Prostate gland (tissue), 2 donors: ENCODE measurements at regions not wholly inside any gene's neighbourhood (a gene's known extent, or its start where the extent isn't known, plus 50 kb on each side); places are given as distances from the start of the nearest gene placed in this dataset.

Source experiments
- DNase-seq: peaks from one replicate; pipeline ENCODE4 v3.0.0-alpha.2; 2019; ENCODE audit warnings: low spot score
- H3K27ac ChIP-seq, 2 donors: fragments of 200-600 bp; sonication (generic); 2 replicates each; pipeline ENCODE4 v1.5.1; 2017 to 2019
- H3K27me3 ChIP-seq: fragments of 200-600 bp; sonication (generic); replicated peaks from 2 replicates; pipeline ENCODE4 v1.5.1; 2019; ENCODE audit not compliant: insufficient read depth
- H3K36me3 ChIP-seq, 2 donors: fragments of 200-600 bp; sonication (generic); 1 replicate in 1 of 2; 2 replicates in 1 of 2; pipeline versions ENCODE4 v1.5.1 to v1.8.1; 2017 to 2019
- H3K4me1 ChIP-seq: fragments of 200-600 bp; sonication (generic); replicated peaks from 2 replicates; pipeline ENCODE4 v1.5.1; 2019
- H3K4me3 ChIP-seq, 2 donors: fragments of 200-600 bp; sonication (generic); 2 replicates each; pipeline ENCODE4 v1.5.1; 2017 to 2019
- H3K9me3 ChIP-seq: fragments of 200-600 bp; sonication (generic); 2 replicates; pipeline ENCODE4 v1.5.1; 2017
- POLR2A ChIP-seq: fragments of 450-650 bp; IDR thresholded peaks from one replicate; pipeline ENCODE4 v1.6.1; 2016; ENCODE audit warnings: antibody characterized with exemption, mild to moderate bottlenecking
- POLR2AphosphoS5 ChIP-seq: sonication (generic); formaldehyde crosslinking; IDR thresholded peaks from one replicate; pipeline ENCODE4 v1.6.1; 2017; ENCODE audit warnings: antibody characterized with exemption
- WGBS: methylation state at CpG from one replicate; pipeline ENCODE4 v1.1.5; 2018; 5-methylcytosine and 5-hydroxymethylcytosine counted together
- intact Hi-C: fragments of 100-400 bp; cut with DNase I; formaldehyde crosslinking; loops from one replicate; pipeline ENCODE4 v1.14.2; 2022
- TF ChIP-seq, protein P1 (sequence below), 4 experiments: fragments of 200-600 bp in 2 of 4; fragments of 450-650 bp in 2 of 4; sonication (generic) in 2 of 4; IDR thresholded peaks; 1 replicate in 3 of 4; 2 replicates in 1 of 4; pipeline ENCODE4 v1.5.1; 2016 to 2019; ENCODE audit warnings: antibody characterized with exemption in 4 of 4, mild to moderate bottlenecking in 2 of 4, moderate library complexity in 2 of 4

GRCh38 chr3:55159711-55160110, 231.9 kb upstream of the LRTM1 start:
- Histone ChIP-seq H3K4me1 (no peaks in the 10 kb centered on the region), H3K4me3 (no peak overlapping the region), H3K27me3 (no peaks in the 10 kb centered on the region), H3K27ac (no peak overlapping the region), H3K9me3 (no peaks in the 10 kb centered on the region), H3K36me3 (no peaks in the 10 kb centered on the region)
- intact Hi-C loops, result loop anchor here (10.0 kb wide), 1 partner anchor 205 kb away; no protein-coding TSS in a partner anchor
- no peak for DNase-seq
- TF ChIP-seq, protein P1, sequence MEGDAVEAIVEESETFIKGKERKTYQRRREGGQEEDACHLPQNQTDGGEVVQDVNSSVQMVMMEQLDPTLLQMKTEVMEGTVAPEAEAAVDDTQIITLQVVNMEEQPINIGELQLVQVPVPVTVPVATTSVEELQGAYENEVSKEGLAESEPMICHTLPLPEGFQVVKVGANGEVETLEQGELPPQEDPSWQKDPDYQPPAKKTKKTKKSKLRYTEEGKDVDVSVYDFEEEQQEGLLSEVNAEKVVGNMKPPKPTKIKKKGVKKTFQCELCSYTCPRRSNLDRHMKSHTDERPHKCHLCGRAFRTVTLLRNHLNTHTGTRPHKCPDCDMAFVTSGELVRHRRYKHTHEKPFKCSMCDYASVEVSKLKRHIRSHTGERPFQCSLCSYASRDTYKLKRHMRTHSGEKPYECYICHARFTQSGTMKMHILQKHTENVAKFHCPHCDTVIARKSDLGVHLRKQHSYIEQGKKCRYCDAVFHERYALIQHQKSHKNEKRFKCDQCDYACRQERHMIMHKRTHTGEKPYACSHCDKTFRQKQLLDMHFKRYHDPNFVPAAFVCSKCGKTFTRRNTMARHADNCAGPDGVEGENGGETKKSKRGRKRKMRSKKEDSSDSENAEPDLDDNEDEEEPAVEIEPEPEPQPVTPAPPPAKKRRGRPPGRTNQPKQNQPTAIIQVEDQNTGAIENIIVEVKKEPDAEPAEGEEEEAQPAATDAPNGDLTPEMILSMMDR (IDR thresholded peaks at IDR 0.05), result no peak
- TF ChIP-seq POLR2A (no peak), POLR2AphosphoS5 (no peak)
- 95% methylated on average over 2 of the region's 2 CpGs for whole genome bisulfite sequencing

- WGBS, result 90% methylated on average over 2 of the region's 2 CpGs
- no peaks in the 10 kb centered on the region for H3K36me3 ChIP-seq
- no peaks in the 10 kb centered on the region for H3K9me3 ChIP-seq
- TF ChIP-seq, protein P1 (IDR thresholded peaks at IDR 0.05), result no peak
- TF ChIP-seq POLR2A (no peak), POLR2AphosphoS5 (no peak)
- H3K27ac ChIP-seq, result no peak overlapping the region
- intact Hi-C loops, result no loop called here
- H3K4me3 ChIP-seq, result no peak overlapping the region
- DNase-seq, result no peak
- no peaks in the 10 kb centered on the region for H3K4me1 ChIP-seq
- no peaks in the 10 kb centered on the region for H3K27me3 ChIP-seq
These were observed 231.2 kb upstream of the LRTM1 start for GRCh38 chr3:55159016-55159415.

- H3K27me3 ChIP-seq, result no peaks in the 10 kb centered on the region
- no peaks in the 10 kb centered on the region for H3K9me3 ChIP-seq
- no peaks in the 10 kb centered on the region for H3K36me3 ChIP-seq
- DNase-seq, result no peak
- 64% methylated on average over 3 of the region's 3 CpGs for WGBS
- no peak for TF ChIP-seq POLR2AphosphoS5
- TF ChIP-seq, protein P1 (IDR thresholded peaks at IDR 0.05), result no peak
- no peak for TF ChIP-seq POLR2A
- no peak overlapping the region for H3K4me3 ChIP-seq
- no peaks in the 10 kb centered on the region for H3K4me1 ChIP-seq
- H3K27ac ChIP-seq, result no peak overlapping the region
- intact Hi-C loops, result no loop called here
These were observed 230.5 kb upstream of the LRTM1 start for GRCh38 chr3:55158345-55158744.

- Histone ChIP-seq H3K4me1 (no peaks in the 10 kb centered on the region), H3K36me3 (no peaks in the 10 kb centered on the region), H3K27me3 (no peaks in the 10 kb centered on the region), H3K9me3 (no peaks in the 10 kb centered on the region), H3K27ac (no peak overlapping the region), H3K4me3 (no peak overlapping the region)
- WGBS, result 43% methylated on average over 1 of the region's 1 CpG
- no peak for DNase-seq
- TF ChIP-seq POLR2AphosphoS5, result no peak
- TF ChIP-seq POLR2A, result no peak
- TF ChIP-seq, protein P1 (IDR thresholded peaks at IDR 0.05), result no peak
- intact Hi-C loops, result no loop called here
These were observed 229.9 kb upstream of the LRTM1 start for GRCh38 chr3:55157731-55158130.

GRCh38 chr3:55156851-55157650, 229.2 kb upstream of the LRTM1 start:
- no peak for DNase-seq
- no peaks in the 10 kb centered on the region for H3K4me1 ChIP-seq
- TF ChIP-seq, protein P1 (IDR thresholded peaks at IDR 0.05), result no peak
- peaks cover under 1% of the 10 kb centered on the region for H3K27me3 ChIP-seq
- 84% methylated on average over 9 of the region's 9 CpGs for WGBS
- no peak overlapping the region for H3K4me3 ChIP-seq
- no peaks in the 10 kb centered on the region for H3K36me3 ChIP-seq
- H3K9me3 ChIP-seq, result no peaks in the 10 kb centered on the region
- intact Hi-C loops, result no loop called here
- no peak overlapping the region for H3K27ac ChIP-seq
